ENCODE measurements at regions not wholly inside any gene's neighbourhood (a gene's known extent, or its start where the extent isn't known, plus 50 kb on each side); places are given as distances from the start of the nearest gene placed in this dataset.

DNA sequence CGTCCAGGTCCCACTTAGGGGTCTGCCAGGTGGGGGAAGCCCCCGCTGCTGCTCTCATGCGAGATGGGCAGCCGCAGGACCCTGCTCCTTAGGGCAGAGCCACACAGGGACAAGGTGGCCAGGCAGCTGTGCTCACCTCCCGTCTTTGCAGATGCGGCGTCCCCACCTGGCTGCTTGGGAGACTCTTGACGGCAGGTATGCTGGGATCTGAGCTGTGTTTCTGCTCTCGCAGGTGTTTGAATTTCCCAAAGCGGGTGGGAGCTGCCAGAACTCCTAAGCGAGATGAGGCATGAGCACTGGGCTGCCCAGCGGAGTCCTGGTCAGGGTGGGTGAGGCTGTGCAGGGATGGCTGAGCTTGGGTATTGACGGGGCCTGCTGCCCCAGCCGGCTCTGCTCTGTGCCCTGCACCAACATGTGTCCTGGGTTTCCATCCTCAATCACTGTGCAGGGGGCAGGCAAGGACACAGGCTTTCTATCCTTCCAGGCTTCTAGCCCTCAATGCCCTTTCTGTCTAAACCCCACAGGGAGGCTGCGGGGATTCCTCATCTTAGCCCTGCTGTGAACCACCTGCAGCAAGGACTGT lies 151.4 kb downstream of the ICE1 start:
- ATAC-seq = peak in 1 of 4 donors; percentile 24
- 73 to 83% (median 76%) methylated on average over 15 of the region's 15 CpGs for WGBS, 4 donors

GRCh38 chr5:5572976-5573797 lies 150.7 kb downstream of the ICE1 start:
- intact Hi-C loops (cut with DNase I) = no loop called here
- Histone ChIP-seq H3K4me3 (no peak overlapping the region), H3K27ac (peak overlapping the region in 9 of 12 donors; percentile 36 to 80 (median 56)), H3K27me3 (no peaks in the 10 kb centered on the region), H3K4me1 (peaks cover 0 to 8% (median 0%) of the 10 kb centered on the region in 12 donors), H3K36me3 (no peaks in the 10 kb centered on the region), H3K9me3 (no peaks in the 10 kb centered on the region)
- no peak for TF ChIP-seq POLR2A (IDR thresholded peaks at IDR 0.05)
- TF ChIP-seq, protein P1, sequence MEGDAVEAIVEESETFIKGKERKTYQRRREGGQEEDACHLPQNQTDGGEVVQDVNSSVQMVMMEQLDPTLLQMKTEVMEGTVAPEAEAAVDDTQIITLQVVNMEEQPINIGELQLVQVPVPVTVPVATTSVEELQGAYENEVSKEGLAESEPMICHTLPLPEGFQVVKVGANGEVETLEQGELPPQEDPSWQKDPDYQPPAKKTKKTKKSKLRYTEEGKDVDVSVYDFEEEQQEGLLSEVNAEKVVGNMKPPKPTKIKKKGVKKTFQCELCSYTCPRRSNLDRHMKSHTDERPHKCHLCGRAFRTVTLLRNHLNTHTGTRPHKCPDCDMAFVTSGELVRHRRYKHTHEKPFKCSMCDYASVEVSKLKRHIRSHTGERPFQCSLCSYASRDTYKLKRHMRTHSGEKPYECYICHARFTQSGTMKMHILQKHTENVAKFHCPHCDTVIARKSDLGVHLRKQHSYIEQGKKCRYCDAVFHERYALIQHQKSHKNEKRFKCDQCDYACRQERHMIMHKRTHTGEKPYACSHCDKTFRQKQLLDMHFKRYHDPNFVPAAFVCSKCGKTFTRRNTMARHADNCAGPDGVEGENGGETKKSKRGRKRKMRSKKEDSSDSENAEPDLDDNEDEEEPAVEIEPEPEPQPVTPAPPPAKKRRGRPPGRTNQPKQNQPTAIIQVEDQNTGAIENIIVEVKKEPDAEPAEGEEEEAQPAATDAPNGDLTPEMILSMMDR (IDR thresholded peaks at IDR 0.05) = no peak
- 42 to 51% (median 42%) methylated on average over 19 to 21 of the region's 21 CpGs for WGBS, 4 donors
- DNase-seq (peak in 4 of 5 donors; percentile 31 to 61 (median 52)), ATAC-seq (peak in 3 of 4 donors; percentile 17 to 70 (median 68))

More for the DNA sequence above, 151.4 kb downstream of the ICE1 start:
- Histone ChIP-seq H3K4me1 (peaks cover 0 to 8% (median 0%) of the 10 kb centered on the region in 12 donors), H3K4me3 (no peak overlapping the region), H3K36me3 (no peaks in the 10 kb centered on the region), H3K27me3 (no peaks in the 10 kb centered on the region), H3K27ac (peak overlapping the region in 7 of 12 donors; percentile 18 to 80 (median 64)), H3K9me3 (no peaks in the 10 kb centered on the region)
- DNase-seq = no peak
- TF ChIP-seq POLR2A (IDR thresholded peaks at IDR 0.05) = no peak
- TF ChIP-seq, protein P1 (IDR thresholded peaks at IDR 0.05) = no peak
- intact Hi-C loops (cut with DNase I) = no loop called here

DNA sequence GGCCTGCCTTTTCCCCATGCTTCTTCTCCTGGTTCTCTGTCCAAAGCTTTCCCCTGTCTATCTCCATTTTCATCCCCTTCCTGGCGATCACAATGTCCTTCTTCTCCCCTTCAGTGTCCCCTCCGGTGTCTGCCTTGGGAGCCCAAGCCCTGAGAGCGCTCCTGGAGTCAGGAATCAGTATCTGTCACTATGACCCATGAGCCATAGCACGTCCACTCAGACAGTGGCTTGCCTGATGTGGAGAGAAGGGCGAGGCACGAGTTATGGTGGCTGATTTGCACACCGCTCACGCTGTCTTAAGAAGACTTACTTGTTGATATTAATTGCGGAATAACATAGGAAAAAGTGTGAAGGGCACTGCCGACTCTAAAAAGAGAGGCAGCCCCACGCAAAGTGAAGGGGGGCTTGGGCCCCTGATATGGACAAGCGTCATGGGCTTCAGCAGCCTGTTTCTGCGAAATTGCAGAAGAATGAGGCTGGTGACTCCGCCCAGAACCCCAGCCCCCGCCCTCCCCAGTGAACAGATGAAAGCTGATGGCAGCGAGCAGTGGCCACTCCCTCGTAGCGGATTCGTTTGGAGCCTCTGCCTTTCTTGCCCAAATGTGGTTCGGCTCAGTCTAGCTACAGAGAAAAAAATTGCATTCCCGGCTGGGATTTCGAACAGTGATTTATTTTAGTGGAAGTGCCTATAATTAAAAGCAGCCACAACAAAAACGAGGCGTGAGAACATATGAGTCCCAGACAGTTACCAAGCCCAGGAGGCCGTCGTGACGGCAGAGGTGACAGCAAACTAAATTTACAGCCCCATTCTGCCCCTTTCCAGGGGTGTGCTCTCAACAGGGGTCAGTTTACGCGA lies 149.8 kb downstream of the ICE1 start:
- Histone ChIP-seq H3K4me3 (no peak overlapping the region), H3K36me3 (no peaks in the 10 kb centered on the region), H3K4me1 (peaks cover 0 to 8% (median 0%) of the 10 kb centered on the region in 12 donors), H3K9me3 (no peaks in the 10 kb centered on the region), H3K27me3 (no peaks in the 10 kb centered on the region), H3K27ac (peak overlapping the region in 8 of 12 donors; percentile 36 to 80 (median 60))
- 71 to 79% (median 72%) methylated on average over 29 of the region's 29 CpGs for WGBS, 4 donors
- no peak for TF ChIP-seq POLR2A (IDR thresholded peaks at IDR 0.05)
- TF ChIP-seq, protein P1 (IDR thresholded peaks at IDR 0.05) = no peak
- DNase-seq (peak in 4 of 5 donors; percentile 31 to 64 (median 57)), ATAC-seq (peak in 2 of 4 donors; percentile 41 to 66)
- intact Hi-C loops (cut with DNase I) = no loop called here

All from heart left ventricle (tissue), 16 donors.